AG09319 (cell line): ENCODE measurements at regions not wholly inside any gene's neighbourhood (a gene's known extent, or its start where the extent isn't known, plus 50 kb on each side); places are given as distances from the start of the nearest gene placed in this dataset.
"Not testable (repeated sequence)": the region's sequence is repeated elsewhere in the genome, so short reads cannot be mapped to it uniquely, and the experiment has no call there.

Experiments
- DNase-seq: peaks from one replicate; pipeline ENCODE4 v3.0.0-alpha.2; 2010; ENCODE audit warnings: low read depth; ENCODE audit errors: extremely low read depth
- TF ChIP-seq, protein P1 (sequence below): IDR thresholded peaks from 2 replicates; pipeline ENCODE4 v1.5.1; 2011; ENCODE audit warnings: low read depth, mild to moderate bottlenecking, inconsistent platforms, low read length, moderate library complexity

DNA sequence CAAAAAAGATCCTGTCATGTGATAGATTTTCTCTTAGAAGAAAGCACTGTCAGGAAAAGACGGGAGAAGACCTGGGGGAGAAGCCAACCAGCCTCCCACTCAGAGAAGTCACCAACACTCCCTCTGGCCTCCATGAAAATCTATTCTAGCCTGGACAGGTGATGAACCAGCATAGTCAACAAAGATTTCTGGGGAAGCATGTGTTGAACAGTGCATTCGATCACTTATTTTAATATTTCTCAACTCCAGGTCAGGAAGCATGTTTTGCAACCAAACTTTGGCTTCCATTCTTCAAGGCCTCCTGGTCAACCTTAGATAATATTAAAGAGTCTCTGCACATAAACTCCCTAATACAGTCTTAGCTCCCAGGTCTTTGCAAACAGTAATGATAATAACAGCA is 74.7 kb upstream of the ERCC4 start:
- no peak for DNase-seq
- TF ChIP-seq, protein P1, sequence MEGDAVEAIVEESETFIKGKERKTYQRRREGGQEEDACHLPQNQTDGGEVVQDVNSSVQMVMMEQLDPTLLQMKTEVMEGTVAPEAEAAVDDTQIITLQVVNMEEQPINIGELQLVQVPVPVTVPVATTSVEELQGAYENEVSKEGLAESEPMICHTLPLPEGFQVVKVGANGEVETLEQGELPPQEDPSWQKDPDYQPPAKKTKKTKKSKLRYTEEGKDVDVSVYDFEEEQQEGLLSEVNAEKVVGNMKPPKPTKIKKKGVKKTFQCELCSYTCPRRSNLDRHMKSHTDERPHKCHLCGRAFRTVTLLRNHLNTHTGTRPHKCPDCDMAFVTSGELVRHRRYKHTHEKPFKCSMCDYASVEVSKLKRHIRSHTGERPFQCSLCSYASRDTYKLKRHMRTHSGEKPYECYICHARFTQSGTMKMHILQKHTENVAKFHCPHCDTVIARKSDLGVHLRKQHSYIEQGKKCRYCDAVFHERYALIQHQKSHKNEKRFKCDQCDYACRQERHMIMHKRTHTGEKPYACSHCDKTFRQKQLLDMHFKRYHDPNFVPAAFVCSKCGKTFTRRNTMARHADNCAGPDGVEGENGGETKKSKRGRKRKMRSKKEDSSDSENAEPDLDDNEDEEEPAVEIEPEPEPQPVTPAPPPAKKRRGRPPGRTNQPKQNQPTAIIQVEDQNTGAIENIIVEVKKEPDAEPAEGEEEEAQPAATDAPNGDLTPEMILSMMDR: no peak

DNA sequence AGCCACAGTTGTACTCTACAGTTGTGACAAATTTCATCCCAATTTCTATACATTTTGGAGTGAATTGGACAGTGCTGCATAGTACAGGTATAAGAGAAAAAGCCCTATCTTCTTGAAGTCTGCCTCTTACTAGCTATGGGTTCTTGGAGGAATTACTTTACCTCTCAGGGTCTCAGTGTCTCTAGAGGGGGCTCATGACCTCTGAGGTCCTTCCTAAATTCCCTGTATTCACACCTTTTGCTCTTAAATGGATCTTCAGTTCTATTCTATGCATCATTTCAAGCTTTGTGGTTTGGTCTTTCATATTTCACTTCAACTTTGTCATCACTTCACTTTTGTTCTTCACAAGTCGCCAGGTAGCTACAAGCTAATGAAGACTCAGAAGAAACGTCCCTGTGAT is 71.2 kb upstream of the ERCC4 start:
- DNase-seq: no peak
- TF ChIP-seq, protein P1: no peak

- not testable (repeated sequence) for DNase-seq
Measured at GRCh38 chr16:13850173-13850572, 69.8 kb upstream of the ERCC4 start.

- TF ChIP-seq, protein P1: no peak
- DNase-seq: no peak
Measured at GRCh38 chr16:13852827-13853226, 67.1 kb upstream of the ERCC4 start.

GRCh38 chr16:13856398-13856797 is 63.6 kb upstream of the ERCC4 start:
- DNase-seq: no peak
- TF ChIP-seq, protein P1: no peak

DNA sequence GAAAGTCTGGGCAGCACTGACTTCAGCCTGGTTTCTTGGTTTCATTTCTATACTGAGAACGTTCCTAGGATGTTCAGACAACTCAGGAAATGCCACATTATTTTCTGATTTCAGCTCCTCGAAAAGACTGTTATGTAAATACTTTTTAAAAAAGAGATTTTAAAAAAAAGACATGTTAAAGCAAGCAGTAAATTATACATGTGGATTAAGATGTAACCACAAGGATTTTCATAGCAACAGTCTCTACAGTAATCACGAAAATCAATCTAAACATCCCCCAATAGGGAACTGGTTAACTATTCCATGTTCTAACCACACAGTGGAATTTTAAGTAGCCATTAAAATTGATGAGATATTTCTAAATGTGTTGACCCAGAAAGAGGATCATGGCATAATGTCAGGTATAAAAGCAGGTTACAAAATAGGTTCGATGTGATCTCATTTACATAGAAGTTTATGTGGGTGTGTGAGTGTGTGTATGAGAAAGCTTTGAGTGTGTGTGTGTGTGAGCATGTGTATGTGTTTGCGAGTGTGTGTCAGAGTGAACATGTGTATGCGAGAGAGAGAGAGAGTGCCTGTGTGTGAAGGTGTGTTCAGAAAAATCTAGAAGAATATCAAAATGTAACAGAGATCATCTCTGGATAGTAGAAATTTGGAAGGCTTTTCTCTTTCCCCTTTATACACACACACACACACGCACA is 63.0 kb upstream of the ERCC4 start:
- no peak for DNase-seq
- TF ChIP-seq, protein P1: no peak

DNA sequence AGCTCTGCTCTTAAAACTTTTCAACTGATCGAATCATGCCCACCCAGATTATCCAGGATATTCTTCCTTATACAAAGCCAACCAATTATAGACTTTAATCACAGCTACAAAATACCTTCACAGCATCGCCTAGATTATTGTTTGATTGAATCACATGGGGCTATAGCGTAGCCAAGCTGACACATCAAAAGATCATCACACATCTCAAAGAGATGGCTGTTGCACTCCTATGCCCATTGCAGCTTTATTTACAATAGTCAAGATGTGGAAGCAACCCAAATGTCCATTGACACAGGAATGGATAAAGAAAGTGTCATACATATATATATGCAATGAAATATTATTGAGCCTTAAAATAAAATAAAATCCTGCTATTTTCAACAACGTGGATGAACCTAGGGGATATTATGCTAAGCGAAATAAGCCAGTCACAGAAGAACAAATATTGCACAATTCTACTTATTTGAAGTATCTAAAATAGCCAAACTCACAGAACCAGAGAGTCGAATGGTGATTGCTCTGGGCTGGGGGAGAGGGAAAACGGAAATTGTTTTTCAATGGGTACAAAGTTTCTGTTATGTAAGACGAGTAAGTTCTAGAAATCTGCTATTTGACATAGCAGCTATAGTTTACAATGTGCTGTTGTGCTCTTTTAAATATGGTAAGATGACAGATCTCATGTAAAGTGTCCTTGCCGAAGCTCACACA is 60.9 kb upstream of the ERCC4 start:
- TF ChIP-seq, protein P1: no peak
- DNase-seq: no peak
